ENCODE measurements at regions not wholly inside any gene's neighbourhood (a gene's known extent, or its start where the extent isn't known, plus 50 kb on each side); places are given as distances from the start of the nearest gene placed in this dataset.
"Not testable (repeated sequence)": the region's sequence is repeated elsewhere in the genome, so short reads cannot be mapped to it uniquely, and the experiment has no call there.

- TF ChIP-seq POLR2A (IDR thresholded peaks at IDR 0.05; ENCODE audit: control extremely low read depth in 1 of 2, low read depth in 2 of 2, low read length in 2 of 2); GTF2F1 (IDR thresholded peaks at IDR 0.05; ENCODE audit: borderline replicate concordance, low read depth, low read length); POLR2AphosphoS5 (IDR thresholded peaks at IDR 0.05; ENCODE audit: low read depth, low read length); ZNF274 (IDR thresholded peaks at IDR 0.05; ENCODE audit: borderline replicate concordance, extremely low read depth, low read length); TAF1 (IDR thresholded peaks at IDR 0.05; ENCODE audit: low read depth, low read length); SIN3A (conservative IDR thresholded peaks at IDR 0.05 in 1 of 2, IDR thresholded peaks at IDR 0.05 in 1 of 2; ENCODE audit: low read depth in 1 of 2, low read length in 2 of 2); KDM1A (IDR thresholded peaks at IDR 0.05; ENCODE audit: borderline replicate concordance, low read length); JUN (IDR thresholded peaks at IDR 0.05; ENCODE audit: low read depth, low read length); YY1 (IDR thresholded peaks at IDR 0.05; ENCODE audit: low read depth, low read length); ASH2L (IDR thresholded peaks at IDR 0.05; ENCODE audit: low read length): not testable (repeated sequence)
- TF ChIP-seq, protein P1, sequence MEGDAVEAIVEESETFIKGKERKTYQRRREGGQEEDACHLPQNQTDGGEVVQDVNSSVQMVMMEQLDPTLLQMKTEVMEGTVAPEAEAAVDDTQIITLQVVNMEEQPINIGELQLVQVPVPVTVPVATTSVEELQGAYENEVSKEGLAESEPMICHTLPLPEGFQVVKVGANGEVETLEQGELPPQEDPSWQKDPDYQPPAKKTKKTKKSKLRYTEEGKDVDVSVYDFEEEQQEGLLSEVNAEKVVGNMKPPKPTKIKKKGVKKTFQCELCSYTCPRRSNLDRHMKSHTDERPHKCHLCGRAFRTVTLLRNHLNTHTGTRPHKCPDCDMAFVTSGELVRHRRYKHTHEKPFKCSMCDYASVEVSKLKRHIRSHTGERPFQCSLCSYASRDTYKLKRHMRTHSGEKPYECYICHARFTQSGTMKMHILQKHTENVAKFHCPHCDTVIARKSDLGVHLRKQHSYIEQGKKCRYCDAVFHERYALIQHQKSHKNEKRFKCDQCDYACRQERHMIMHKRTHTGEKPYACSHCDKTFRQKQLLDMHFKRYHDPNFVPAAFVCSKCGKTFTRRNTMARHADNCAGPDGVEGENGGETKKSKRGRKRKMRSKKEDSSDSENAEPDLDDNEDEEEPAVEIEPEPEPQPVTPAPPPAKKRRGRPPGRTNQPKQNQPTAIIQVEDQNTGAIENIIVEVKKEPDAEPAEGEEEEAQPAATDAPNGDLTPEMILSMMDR (IDR thresholded peaks at IDR 0.05; ENCODE audit: control extremely low read depth in 1 of 3, insufficient read depth in 1 of 3, low read depth in 1 of 3, low read length in 3 of 3) = not testable (repeated sequence)
Measured at GRCh38 chr5:30144059-30144458, 1049.4 kb upstream of the CDH6 start.

All from H1 (cell line).